ENCODE measurements at regions not wholly inside any gene's neighbourhood (a gene's known extent, or its start where the extent isn't known, plus 50 kb on each side); places are given as distances from the start of the nearest gene placed in this dataset.

- Mint-ChIP-seq H3K4me1 (peaks cover 10% of the 10 kb centered on the region), H3K27me3 (ENCODE audit: low read depth) (peaks cover 2% of the 10 kb centered on the region; the same call in 1 of the 2 replicates), H3K9me3 (peaks cover 12% of the 10 kb centered on the region), H3K27ac (no peak overlapping the region), H3K4me3 (no peak overlapping the region), H3K36me3 (no peaks in the 10 kb centered on the region)
- DNase-seq (ENCODE audit: low spot score) (no peak), ATAC-seq (no peak)
- ChIA-PET CTCF (no interaction called here), POLR2A (no interaction called here)
- TF ChIP-seq IRF2 (CRISPR knock-in tag; IDR thresholded peaks at IDR 0.05; ENCODE audit: borderline replicate concordance, low read depth) (no peak), CBFB (CRISPR knock-in tag; IDR thresholded peaks at IDR 0.05; ENCODE audit: low read depth) (no peak), NR2C2 (CRISPR knock-in tag; IDR thresholded peaks at IDR 0.05) (no peak), ZNF317 (CRISPR knock-in tag; IDR thresholded peaks at IDR 0.05; ENCODE audit: borderline replicate concordance, low read depth) (no peak), ELF4 (CRISPR knock-in tag; IDR thresholded peaks at IDR 0.05; ENCODE audit: low read depth) (no peak), ZBTB21 (CRISPR knock-in tag; IDR thresholded peaks at IDR 0.05; ENCODE audit: borderline replicate concordance) (no peak), GABPB1 (CRISPR knock-in tag; IDR thresholded peaks at IDR 0.05) (no peak)
These were observed 476.6 kb upstream of the TGFBR2 start for GRCh38 chr3:30129765-30130164.

GRCh38 chr3:30130391-30130790, 476.0 kb upstream of the TGFBR2 start:
- TF ChIP-seq E2F5 (CRISPR knock-in tag; IDR thresholded peaks at IDR 0.05) (no peak), FOXP1 (CRISPR knock-in tag; IDR thresholded peaks at IDR 0.05; ENCODE audit: borderline replicate concordance) (no peak), ZNF671 (CRISPR knock-in tag; IDR thresholded peaks at IDR 0.05) (no peak), TP53 (CRISPR knock-in tag; IDR thresholded peaks at IDR 0.05) (no peak), ZNF219 (CRISPR knock-in tag; IDR thresholded peaks at IDR 0.05; ENCODE audit: borderline replicate concordance) (no peak), ATF1 (CRISPR knock-in tag; IDR thresholded peaks at IDR 0.05) (no peak), CREB1 (CRISPR knock-in tag; IDR thresholded peaks at IDR 0.05) (no peak), CDX4 (CRISPR knock-in tag; IDR thresholded peaks at IDR 0.05; ENCODE audit: borderline replicate concordance) (no peak), MYBL2 (CRISPR knock-in tag; IDR thresholded peaks at IDR 0.05) (no peak), SMAD3 (CRISPR knock-in tag; IDR thresholded peaks at IDR 0.05; ENCODE audit: borderline replicate concordance) (no peak), PREB (CRISPR knock-in tag; IDR thresholded peaks at IDR 0.05; ENCODE audit: borderline replicate concordance) (no peak), MXD4 (CRISPR knock-in tag; IDR thresholded peaks at IDR 0.05; ENCODE audit: borderline replicate concordance) (no peak), IRF2 (CRISPR knock-in tag; IDR thresholded peaks at IDR 0.05; ENCODE audit: borderline replicate concordance, low read depth) (no peak), ZNF317 (CRISPR knock-in tag; IDR thresholded peaks at IDR 0.05; ENCODE audit: borderline replicate concordance, low read depth) (no peak), NFE2L1 (CRISPR knock-in tag; IDR thresholded peaks at IDR 0.05) (no peak), CBFB (CRISPR knock-in tag; IDR thresholded peaks at IDR 0.05; ENCODE audit: low read depth) (no peak), ZNF532 (CRISPR knock-in tag; IDR thresholded peaks at IDR 0.05; ENCODE audit: borderline replicate concordance) (no peak)
- Mint-ChIP-seq H3K27ac (no peak overlapping the region), H3K9me3 (peaks cover 12% of the 10 kb centered on the region), H3K36me3 (no peaks in the 10 kb centered on the region), H3K4me1 (peaks cover 4% of the 10 kb centered on the region), H3K27me3 (ENCODE audit: low read depth) (peaks cover 2% of the 10 kb centered on the region; the same call in 1 of the 2 replicates), H3K4me3 (no peak overlapping the region)
- ChIA-PET CTCF (no interaction called here), POLR2A (no interaction called here)
- DNase-seq (ENCODE audit: low spot score) (no peak), ATAC-seq (no peak)
